ENCODE measurements at regions not wholly inside any gene's neighbourhood (a gene's known extent, or its start where the extent isn't known, plus 50 kb on each side); places are given as distances from the start of the nearest gene placed in this dataset.

DNA sequence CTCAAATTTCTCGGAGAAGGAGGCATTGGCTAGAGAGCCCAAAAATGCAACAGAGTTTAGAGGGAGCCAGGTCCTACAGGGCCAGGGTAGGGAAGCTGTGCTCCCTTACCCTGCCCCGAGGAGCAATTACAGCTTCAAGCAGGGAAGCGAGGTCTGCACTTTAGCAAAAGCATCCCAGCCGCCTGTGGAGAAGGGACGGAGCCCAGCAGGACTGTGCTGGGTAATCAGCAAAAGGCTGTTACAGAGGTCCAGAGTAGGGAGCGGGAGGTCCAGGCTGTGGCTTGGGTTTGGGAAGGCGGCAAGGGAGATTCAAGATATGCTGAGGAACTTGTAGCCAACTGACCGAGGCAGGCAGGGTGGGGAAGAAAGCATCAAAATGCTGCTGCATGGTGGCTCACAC is 162.6 kb downstream of the TMEM132E start:
- in situ Hi-C loops (cut with HindIII; ENCODE audit: extremely low pct_ligation_motif_present, low pct_unique_long_range_greater_than_20kb) = no loop called here
- H3K9ac ChIP-seq (ENCODE audit: insufficient read depth, low read depth, low read length) = no peak overlapping the region
- H2AFZ ChIP-seq (ENCODE audit: low read length) = no peak overlapping the region
- BruUV-seq (replicated peaks) = no TSS peak
- H3K4me2 ChIP-seq (ENCODE audit: low read depth, low read length) = no peak overlapping the region
- H3K36me3 ChIP-seq (replicated peaks in 1 of 2; ENCODE audit: control insufficient read depth in 1 of 2, insufficient read depth in 2 of 2, low read length in 2 of 2) = no peaks in the 10 kb centered on the region
- POLR2A ChIA-PET = no interaction called here
- ATAC-seq = no peak
- intact Hi-C loops (cut with micrococcal nuclease; ENCODE audit: unreplicated experiment) = no loop called here
- no peaks in the 10 kb centered on the region for H3K79me2 ChIP-seq (ENCODE audit: insufficient read depth, low read length)
- no peaks in the 10 kb centered on the region for H4K20me1 ChIP-seq (ENCODE audit: insufficient read depth, low read length)
- FAIRE-seq = no peak
- TF ChIP-seq, protein P1, sequence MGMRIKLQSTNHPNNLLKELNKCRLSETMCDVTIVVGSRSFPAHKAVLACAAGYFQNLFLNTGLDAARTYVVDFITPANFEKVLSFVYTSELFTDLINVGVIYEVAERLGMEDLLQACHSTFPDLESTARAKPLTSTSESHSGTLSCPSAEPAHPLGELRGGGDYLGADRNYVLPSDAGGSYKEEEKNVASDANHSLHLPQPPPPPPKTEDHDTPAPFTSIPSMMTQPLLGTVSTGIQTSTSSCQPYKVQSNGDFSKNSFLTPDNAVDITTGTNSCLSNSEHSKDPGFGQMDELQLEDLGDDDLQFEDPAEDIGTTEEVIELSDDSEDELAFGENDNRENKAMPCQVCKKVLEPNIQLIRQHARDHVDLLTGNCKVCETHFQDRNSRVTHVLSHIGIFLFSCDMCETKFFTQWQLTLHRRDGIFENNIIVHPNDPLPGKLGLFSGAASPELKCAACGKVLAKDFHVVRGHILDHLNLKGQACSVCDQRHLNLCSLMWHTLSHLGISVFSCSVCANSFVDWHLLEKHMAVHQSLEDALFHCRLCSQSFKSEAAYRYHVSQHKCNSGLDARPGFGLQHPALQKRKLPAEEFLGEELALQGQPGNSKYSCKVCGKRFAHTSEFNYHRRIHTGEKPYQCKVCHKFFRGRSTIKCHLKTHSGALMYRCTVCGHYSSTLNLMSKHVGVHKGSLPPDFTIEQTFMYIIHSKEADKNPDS (CRISPR knock-in tag; IDR thresholded peaks at IDR 0.05) = no peak
- CTCF ChIA-PET (ENCODE audit: low intra/inter-chr PET ratio, low total read pairs) = no interaction called here
- no peaks in the 10 kb centered on the region for H3K9me3 ChIP-seq (ENCODE audit: low read length)
- H3K4me1 ChIP-seq (ENCODE audit: insufficient read depth, low read length) = no peaks in the 10 kb centered on the region
- H3K4me3 ChIP-seq (replicated peaks in 1 of 3; ENCODE audit: insufficient read depth in 1 of 3, low read depth in 2 of 3, low read length in 3 of 3) = no peak overlapping the region
- no peak for DNase-seq (ENCODE audit: low spot score)
- no peak overlapping the region for H3K27ac ChIP-seq (ENCODE audit: extremely low read length, insufficient read depth, low read length)
- peaks cover 2 to 7% of the 10 kb centered on the region in 2 experiments; a peak in 2 of 5 replicates for H3K27me3 ChIP-seq (ENCODE audit: control insufficient read depth in 1 of 2, insufficient read depth in 2 of 2, low read length in 2 of 2)
- WGBS (ENCODE audit: low lambda C conversion rate) = 19% methylated on average over 6 of the region's 8 CpGs

DNA sequence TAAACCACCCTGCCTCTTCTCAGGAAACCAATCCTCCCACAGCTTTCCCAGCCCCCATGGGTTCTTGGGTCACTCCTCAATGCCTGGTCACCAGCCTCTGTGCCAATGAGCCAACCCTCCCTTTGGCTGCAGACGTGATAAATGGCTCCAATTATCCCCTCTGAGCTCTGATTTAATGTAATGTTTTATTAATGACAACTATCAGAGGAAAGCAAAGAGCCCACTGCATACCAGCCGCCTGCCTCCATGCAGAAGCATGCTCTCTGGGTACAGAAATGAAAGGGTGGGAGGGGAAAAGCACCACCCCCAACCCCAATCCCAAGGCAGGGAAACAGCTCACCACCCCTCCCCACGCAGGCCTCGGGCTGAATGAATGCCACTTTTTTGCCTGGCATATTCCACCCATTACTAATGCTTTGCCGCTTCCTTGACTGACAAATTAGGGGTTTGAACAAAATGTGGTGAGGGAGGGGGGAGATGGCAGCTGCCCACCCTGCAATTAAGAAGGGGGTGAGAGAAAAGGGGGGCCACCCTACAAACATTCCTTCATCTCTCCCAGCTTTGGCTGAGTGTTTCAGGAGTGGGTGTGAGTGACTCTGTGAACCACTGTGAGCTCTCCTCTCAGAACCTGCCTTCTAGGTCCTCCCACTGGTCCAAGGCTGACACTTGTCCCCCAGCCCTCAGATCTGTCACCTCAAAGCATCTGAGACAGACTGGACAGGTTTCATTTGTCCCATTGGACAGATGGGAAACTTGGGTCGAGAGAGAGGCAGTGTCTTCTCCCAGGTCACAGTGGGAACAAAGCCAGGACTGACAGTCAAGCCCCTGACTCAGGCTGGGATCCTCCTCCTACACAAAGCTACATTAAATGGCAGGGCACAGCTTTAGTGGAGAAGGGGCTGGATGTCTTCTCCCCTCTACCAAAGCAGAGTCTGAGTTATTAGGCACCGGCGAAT is 161.5 kb downstream of the TMEM132E start:
- FAIRE-seq (no peak), DNase-seq (ENCODE audit: low spot score) (no peak), ATAC-seq (no peak)
- no peak overlapping the region for H2AFZ ChIP-seq (ENCODE audit: low read length)
- no peak for TF ChIP-seq ZNF263 (CRISPR knock-in tag; IDR thresholded peaks at IDR 0.05)
- TF ChIP-seq BRD4 (CRISPR knock-in tag; IDR thresholded peaks at IDR 0.05) = no peak
- no peak for TF ChIP-seq ZNF441 (CRISPR knock-in tag; IDR thresholded peaks at IDR 0.05; ENCODE audit: borderline replicate concordance)
- TF ChIP-seq HMG20B (CRISPR knock-in tag; conservative IDR thresholded peaks at IDR 0.05) = no peak
- TF ChIP-seq, protein P2, sequence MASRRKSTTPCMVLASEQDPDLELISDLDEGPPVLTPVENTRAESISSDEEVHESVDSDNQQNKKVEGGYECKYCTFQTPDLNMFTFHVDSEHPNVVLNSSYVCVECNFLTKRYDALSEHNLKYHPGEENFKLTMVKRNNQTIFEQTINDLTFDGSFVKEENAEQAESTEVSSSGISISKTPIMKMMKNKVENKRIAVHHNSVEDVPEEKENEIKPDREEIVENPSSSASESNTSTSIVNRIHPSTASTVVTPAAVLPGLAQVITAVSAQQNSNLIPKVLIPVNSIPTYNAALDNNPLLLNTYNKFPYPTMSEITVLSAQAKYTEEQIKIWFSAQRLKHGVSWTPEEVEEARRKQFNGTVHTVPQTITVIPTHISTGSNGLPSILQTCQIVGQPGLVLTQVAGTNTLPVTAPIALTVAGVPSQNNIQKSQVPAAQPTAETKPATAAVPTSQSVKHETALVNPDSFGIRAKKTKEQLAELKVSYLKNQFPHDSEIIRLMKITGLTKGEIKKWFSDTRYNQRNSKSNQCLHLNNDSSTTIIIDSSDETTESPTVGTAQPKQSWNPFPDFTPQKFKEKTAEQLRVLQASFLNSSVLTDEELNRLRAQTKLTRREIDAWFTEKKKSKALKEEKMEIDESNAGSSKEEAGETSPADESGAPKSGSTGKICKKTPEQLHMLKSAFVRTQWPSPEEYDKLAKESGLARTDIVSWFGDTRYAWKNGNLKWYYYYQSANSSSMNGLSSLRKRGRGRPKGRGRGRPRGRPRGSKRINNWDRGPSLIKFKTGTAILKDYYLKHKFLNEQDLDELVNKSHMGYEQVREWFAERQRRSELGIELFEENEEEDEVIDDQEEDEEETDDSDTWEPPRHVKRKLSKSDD (CRISPR knock-in tag; IDR thresholded peaks at IDR 0.05; ENCODE audit: low read depth) = no peak
- TF ChIP-seq ZNF552 (CRISPR knock-in tag; IDR thresholded peaks at IDR 0.05; ENCODE audit: borderline replicate concordance) = no peak
- no peaks in the 10 kb centered on the region for H4K20me1 ChIP-seq (ENCODE audit: insufficient read depth, low read length)
- 10% methylated on average over 6 of the region's 8 CpGs for WGBS (ENCODE audit: low lambda C conversion rate)
- no peak overlapping the region for H3K27ac ChIP-seq (ENCODE audit: extremely low read length, insufficient read depth, low read length)
- H3K4me2 ChIP-seq (ENCODE audit: low read depth, low read length) = no peak overlapping the region
- H3K9ac ChIP-seq (ENCODE audit: insufficient read depth, low read depth, low read length) = no peak overlapping the region
- H3K36me3 ChIP-seq (replicated peaks in 1 of 2; ENCODE audit: control insufficient read depth in 1 of 2, insufficient read depth in 2 of 2, low read length in 2 of 2) = no peaks in the 10 kb centered on the region
- BruUV-seq (replicated peaks) = no TSS peak
- in situ Hi-C loops (cut with HindIII; ENCODE audit: extremely low pct_ligation_motif_present, low pct_unique_long_range_greater_than_20kb) (no loop called here), intact Hi-C loops (cut with micrococcal nuclease; ENCODE audit: unreplicated experiment) (no loop called here)
- ChIA-PET CTCF (ENCODE audit: low intra/inter-chr PET ratio, low total read pairs) (no interaction called here), POLR2A (no interaction called here)
- peaks cover 2 to 7% of the 10 kb centered on the region in 2 experiments; a peak in 2 of 5 replicates for H3K27me3 ChIP-seq (ENCODE audit: control insufficient read depth in 1 of 2, insufficient read depth in 2 of 2, low read length in 2 of 2)
- H3K9me3 ChIP-seq (ENCODE audit: low read length) = no peaks in the 10 kb centered on the region
- H3K4me1 ChIP-seq (ENCODE audit: insufficient read depth, low read length) = no peaks in the 10 kb centered on the region
- no peak overlapping the region for H3K4me3 ChIP-seq (replicated peaks in 1 of 3; ENCODE audit: insufficient read depth in 1 of 3, low read depth in 2 of 3, low read length in 3 of 3)
- no peaks in the 10 kb centered on the region for H3K79me2 ChIP-seq (ENCODE audit: insufficient read depth, low read length)
